ENCODE measurements at regions not wholly inside any gene's neighbourhood (a gene's known extent, or its start where the extent isn't known, plus 50 kb on each side); places are given as distances from the start of the nearest gene placed in this dataset.

DNA sequence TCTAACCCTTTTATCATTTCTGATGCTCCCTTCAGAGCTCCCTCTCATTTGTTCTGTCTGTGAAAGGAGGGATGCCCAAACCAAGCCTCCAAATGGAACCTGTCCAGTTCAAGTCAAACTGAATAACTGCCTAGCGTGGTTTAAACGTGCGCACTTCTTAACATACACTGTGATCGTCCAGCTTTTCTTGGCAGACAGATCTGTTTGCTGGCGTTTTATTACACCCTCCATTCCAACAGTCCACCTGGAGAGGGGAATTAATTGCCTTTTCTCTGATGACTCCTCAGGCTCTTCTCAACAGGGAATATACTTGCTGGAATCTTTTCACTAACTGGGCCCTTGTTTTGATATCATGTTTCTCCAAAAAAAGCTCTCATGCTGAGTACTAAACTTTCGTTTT is 379.2 kb upstream of the POU3F3 start:
- H3K4me3 ChIP-seq (replicated peaks in 1 of 3; ENCODE audit: low read depth in 2 of 3, low read length in 3 of 3): no peak overlapping the region
- H3K4me3 Mint-ChIP-seq: no peak overlapping the region
- no peaks in the 10 kb centered on the region for H3K36me3 ChIP-seq (replicated peaks in 1 of 2; ENCODE audit: control insufficient read depth in 1 of 2, insufficient read depth in 2 of 2, low read length in 2 of 2)
- no peaks in the 10 kb centered on the region for H3K9me3 ChIP-seq (replicated peaks in 1 of 2; ENCODE audit: control insufficient read depth in 1 of 2, insufficient read depth in 1 of 2, low read length in 2 of 2)
- peaks cover 21% of the 10 kb centered on the region for H3K4me1 Mint-ChIP-seq
- H3K9ac ChIP-seq (ENCODE audit: insufficient read depth, low read length, poor library complexity, severe bottlenecking): no peak overlapping the region
- H3K36me3 Mint-ChIP-seq: no peaks in the 10 kb centered on the region
- TF ChIP-seq, protein P1, sequence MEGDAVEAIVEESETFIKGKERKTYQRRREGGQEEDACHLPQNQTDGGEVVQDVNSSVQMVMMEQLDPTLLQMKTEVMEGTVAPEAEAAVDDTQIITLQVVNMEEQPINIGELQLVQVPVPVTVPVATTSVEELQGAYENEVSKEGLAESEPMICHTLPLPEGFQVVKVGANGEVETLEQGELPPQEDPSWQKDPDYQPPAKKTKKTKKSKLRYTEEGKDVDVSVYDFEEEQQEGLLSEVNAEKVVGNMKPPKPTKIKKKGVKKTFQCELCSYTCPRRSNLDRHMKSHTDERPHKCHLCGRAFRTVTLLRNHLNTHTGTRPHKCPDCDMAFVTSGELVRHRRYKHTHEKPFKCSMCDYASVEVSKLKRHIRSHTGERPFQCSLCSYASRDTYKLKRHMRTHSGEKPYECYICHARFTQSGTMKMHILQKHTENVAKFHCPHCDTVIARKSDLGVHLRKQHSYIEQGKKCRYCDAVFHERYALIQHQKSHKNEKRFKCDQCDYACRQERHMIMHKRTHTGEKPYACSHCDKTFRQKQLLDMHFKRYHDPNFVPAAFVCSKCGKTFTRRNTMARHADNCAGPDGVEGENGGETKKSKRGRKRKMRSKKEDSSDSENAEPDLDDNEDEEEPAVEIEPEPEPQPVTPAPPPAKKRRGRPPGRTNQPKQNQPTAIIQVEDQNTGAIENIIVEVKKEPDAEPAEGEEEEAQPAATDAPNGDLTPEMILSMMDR (IDR thresholded peaks at IDR 0.05): no peak
- H3K79me2 ChIP-seq (ENCODE audit: insufficient read depth, low read length): no peaks in the 10 kb centered on the region
- no peak overlapping the region for H3K27ac Mint-ChIP-seq
- H3K27ac ChIP-seq (ENCODE audit: low read depth in 1 of 2, low read length in 2 of 2): no peak overlapping the region
- H2AFZ ChIP-seq (ENCODE audit: insufficient read depth, low read depth, low read length, poor library complexity, severe bottlenecking): no peak overlapping the region
- no peaks in the 10 kb centered on the region for H4K20me1 ChIP-seq (ENCODE audit: insufficient read depth, low read length)
- H3K27me3 Mint-ChIP-seq (ENCODE audit: low read depth in 3 of 3): peaks cover 0 to 7% (median 3%) of the 10 kb centered on the region in 3 donors
- intact Hi-C loops (cut with micrococcal nuclease): no loop called here
- no peak overlapping the region for H3K4me2 ChIP-seq (replicated peaks; ENCODE audit: extremely low read depth, low read length, poor library complexity, severe bottlenecking)
- WGBS (ENCODE audit: insufficient coverage): no CpG with 5 or more reads among the region's 6 CpGs
- H3K9me3 Mint-ChIP-seq: peaks cover 0 to 2% (median 0%) of the 10 kb centered on the region in 7 donors
- no peak for DNase-seq
- H3K27me3 ChIP-seq (ENCODE audit: control insufficient read depth in 2 of 2, insufficient read depth in 2 of 2, low read length in 2 of 2): no peaks in the 10 kb centered on the region
- H3K4me1 ChIP-seq (ENCODE audit: control insufficient read depth in 1 of 2, insufficient read depth in 2 of 2, low read length in 2 of 2): peaks cover 7% of the 10 kb centered on the region in 2 donors

DNA sequence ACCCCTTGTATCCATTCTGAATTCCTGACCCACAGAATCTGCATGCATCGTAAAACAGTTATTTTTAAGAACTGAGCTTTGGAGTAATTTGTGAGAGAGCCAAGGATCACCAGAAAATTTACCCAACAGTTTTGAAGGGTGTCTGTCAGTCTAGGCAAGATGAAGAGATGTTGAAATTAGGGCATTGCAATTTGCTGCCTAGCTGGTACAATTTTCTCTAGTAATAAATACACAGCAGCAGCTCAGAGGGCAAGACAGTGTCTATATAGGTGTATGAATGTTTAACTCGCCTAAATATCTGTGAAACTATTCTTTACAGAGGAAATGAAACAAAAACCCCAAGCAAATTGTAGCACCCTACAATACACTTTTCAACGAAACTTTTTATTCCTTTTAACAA is 377.8 kb upstream of the POU3F3 start:
- TF ChIP-seq, protein P1 (IDR thresholded peaks at IDR 0.05): no peak
- H3K4me3 Mint-ChIP-seq: no peak overlapping the region
- Histone ChIP-seq H3K36me3 (replicated peaks in 1 of 2; ENCODE audit: control insufficient read depth in 1 of 2, insufficient read depth in 2 of 2, low read length in 2 of 2) (no peaks in the 10 kb centered on the region), H3K27me3 (ENCODE audit: control insufficient read depth in 2 of 2, insufficient read depth in 2 of 2, low read length in 2 of 2) (no peaks in the 10 kb centered on the region), H3K27ac (ENCODE audit: low read depth in 1 of 2, low read length in 2 of 2) (no peak overlapping the region), H2AFZ (ENCODE audit: insufficient read depth, low read depth, low read length, poor library complexity, severe bottlenecking) (no peak overlapping the region), H3K79me2 (ENCODE audit: insufficient read depth, low read length) (no peaks in the 10 kb centered on the region), H3K9ac (ENCODE audit: insufficient read depth, low read length, poor library complexity, severe bottlenecking) (no peak overlapping the region), H3K4me2 (replicated peaks; ENCODE audit: extremely low read depth, low read length, poor library complexity, severe bottlenecking) (no peak overlapping the region), H3K4me1 (ENCODE audit: control insufficient read depth in 1 of 2, insufficient read depth in 2 of 2, low read length in 2 of 2) (peaks cover 8% of the 10 kb centered on the region in 2 donors), H3K4me3 (replicated peaks in 1 of 3; ENCODE audit: low read depth in 2 of 3, low read length in 3 of 3) (no peak overlapping the region), H3K9me3 (replicated peaks in 1 of 2; ENCODE audit: control insufficient read depth in 1 of 2, insufficient read depth in 1 of 2, low read length in 2 of 2) (no peaks in the 10 kb centered on the region), H4K20me1 (ENCODE audit: insufficient read depth, low read length) (no peaks in the 10 kb centered on the region)
- WGBS (ENCODE audit: insufficient coverage): no CpG with 5 or more reads among the region's 3 CpGs
- H3K4me1 Mint-ChIP-seq: peaks cover 24% of the 10 kb centered on the region
- peak overlapping the region in 1 of 7 donors; percentile 42 for H3K27ac Mint-ChIP-seq
- intact Hi-C loops (cut with micrococcal nuclease): no loop called here
- no peak for DNase-seq
- H3K9me3 Mint-ChIP-seq: peaks cover 0 to 2% (median 0%) of the 10 kb centered on the region in 7 donors
- H3K27me3 Mint-ChIP-seq (ENCODE audit: low read depth in 3 of 3): peaks cover 0 to 7% (median 3%) of the 10 kb centered on the region in 3 donors
- H3K36me3 Mint-ChIP-seq: no peaks in the 10 kb centered on the region
